ENCODE measurements at regions not wholly inside any gene's neighbourhood (a gene's known extent, or its start where the extent isn't known, plus 50 kb on each side); places are given as distances from the start of the nearest gene placed in this dataset.

GRCh38 chr14:87526731-87527130 is 466.3 kb downstream of the GALC start:
- TF ChIP-seq CTCF (IDR thresholded peaks at IDR 0.05), result no peak
- no peak for TF ChIP-seq EP300 (IDR thresholded peaks at IDR 0.05)
- no peak for TF ChIP-seq POLR2A (IDR thresholded peaks at IDR 0.05)
